HG02981 (cell line): ENCODE measurements at regions not wholly inside any gene's neighbourhood (a gene's known extent, or its start where the extent isn't known, plus 50 kb on each side); places are given as distances from the start of the nearest gene placed in this dataset.
"Not testable (repeated sequence)": the region's sequence is repeated elsewhere in the genome, so short reads cannot be mapped to it uniquely, and the experiment has no call there.

Experiments
- ATAC-seq: cut with Tn5 transposase; IDR thresholded peaks from one replicate; pipeline ENCODE4 v1.9.1; 2021; ENCODE audit warnings: mild to moderate bottlenecking, moderate library complexity; ENCODE audit not compliant: unreplicated experiment

GRCh38 chr12:19763488-19763887, 324.2 kb downstream of the AEBP2 start:
- ATAC-seq = no peak

- no peak for ATAC-seq
Measured at GRCh38 chr12:19764408-19764807, 325.1 kb downstream of the AEBP2 start.

GRCh38 chr12:19771858-19772257, 332.6 kb downstream of the AEBP2 start:
- ATAC-seq = no peak

GRCh38 chr12:19772776-19773175, 333.5 kb downstream of the AEBP2 start:
- no peak for ATAC-seq

- ATAC-seq = no peak
Measured at GRCh38 chr12:19775241-19775640, 335.9 kb downstream of the AEBP2 start.

- not testable (repeated sequence) for ATAC-seq
Measured at GRCh38 chr12:19775976-19776375, 336.7 kb downstream of the AEBP2 start.

- ATAC-seq = no peak
Measured at GRCh38 chr12:19778172-19778571, 338.9 kb downstream of the AEBP2 start.

- ATAC-seq = no peak
Measured at GRCh38 chr12:19778797-19779196, 339.5 kb downstream of the AEBP2 start.

GRCh38 chr12:19779395-19780056, 340.2 kb downstream of the AEBP2 start:
- ATAC-seq = no peak

- no peak for ATAC-seq
Measured at GRCh38 chr12:19780460-19780859, 341.2 kb downstream of the AEBP2 start.

- no peak for ATAC-seq
Measured at GRCh38 chr12:19783547-19784444, 344.5 kb downstream of the AEBP2 start.

GRCh38 chr12:19792028-19792427, 352.7 kb downstream of the AEBP2 start:
- ATAC-seq = no peak

- ATAC-seq = no peak
Measured at GRCh38 chr12:19794116-19794515, 354.8 kb downstream of the AEBP2 start.

- no peak for ATAC-seq
Measured at GRCh38 chr12:19799216-19799615, 359.9 kb downstream of the AEBP2 start.

- ATAC-seq = no peak
Measured at GRCh38 chr12:19799895-19800602, 360.8 kb downstream of the AEBP2 start.

- ATAC-seq = no peak
Measured at GRCh38 chr12:19800884-19801283, 361.6 kb downstream of the AEBP2 start.

- no peak for ATAC-seq
Measured at GRCh38 chr12:19801941-19802340, 362.6 kb downstream of the AEBP2 start.

GRCh38 chr12:19802915-19803314, 363.6 kb downstream of the AEBP2 start:
- ATAC-seq = no peak

- ATAC-seq = no peak
Measured at GRCh38 chr12:19804737-19805136, 365.4 kb downstream of the AEBP2 start.

GRCh38 chr12:19808371-19808770, 369.1 kb downstream of the AEBP2 start:
- no peak for ATAC-seq

- ATAC-seq = no peak
Measured at GRCh38 chr12:19810213-19810612, 370.9 kb downstream of the AEBP2 start.

GRCh38 chr12:19811922-19812321, 372.6 kb downstream of the AEBP2 start:
- no peak for ATAC-seq
